ENCODE measurements at regions not wholly inside any gene's neighbourhood (a gene's known extent, or its start where the extent isn't known, plus 50 kb on each side); places are given as distances from the start of the nearest gene placed in this dataset.
"Not testable (repeated sequence)": the region's sequence is repeated elsewhere in the genome, so short reads cannot be mapped to it uniquely, and the experiment has no call there.

DNA sequence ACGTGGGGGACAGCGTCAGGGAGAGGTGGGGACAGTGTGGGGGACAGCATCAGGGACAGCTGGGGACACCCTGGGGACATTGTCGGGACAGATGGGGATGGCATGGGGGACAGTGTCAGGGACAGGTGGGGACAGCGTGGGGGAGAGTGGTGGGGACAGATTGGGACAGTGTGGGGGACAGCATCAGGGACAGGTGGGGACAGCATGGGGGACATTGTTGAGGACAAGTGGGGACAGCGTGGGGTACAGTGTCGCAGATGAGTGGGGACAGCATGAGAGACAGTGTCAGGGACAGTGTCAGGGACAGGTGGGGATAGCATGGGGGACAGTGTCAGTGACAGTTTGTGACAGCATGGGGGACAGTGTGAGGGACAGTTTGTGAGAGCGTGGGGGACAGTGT lies 240.9 kb downstream of the TMEM121 start:
- H3K27ac ChIP-seq (replicated peaks): no peak overlapping the region
- H3K27me3 ChIP-seq (ENCODE audit: insufficient read depth, poor library complexity, severe bottlenecking): no peaks in the 10 kb centered on the region
- TF ChIP-seq, protein P1, sequence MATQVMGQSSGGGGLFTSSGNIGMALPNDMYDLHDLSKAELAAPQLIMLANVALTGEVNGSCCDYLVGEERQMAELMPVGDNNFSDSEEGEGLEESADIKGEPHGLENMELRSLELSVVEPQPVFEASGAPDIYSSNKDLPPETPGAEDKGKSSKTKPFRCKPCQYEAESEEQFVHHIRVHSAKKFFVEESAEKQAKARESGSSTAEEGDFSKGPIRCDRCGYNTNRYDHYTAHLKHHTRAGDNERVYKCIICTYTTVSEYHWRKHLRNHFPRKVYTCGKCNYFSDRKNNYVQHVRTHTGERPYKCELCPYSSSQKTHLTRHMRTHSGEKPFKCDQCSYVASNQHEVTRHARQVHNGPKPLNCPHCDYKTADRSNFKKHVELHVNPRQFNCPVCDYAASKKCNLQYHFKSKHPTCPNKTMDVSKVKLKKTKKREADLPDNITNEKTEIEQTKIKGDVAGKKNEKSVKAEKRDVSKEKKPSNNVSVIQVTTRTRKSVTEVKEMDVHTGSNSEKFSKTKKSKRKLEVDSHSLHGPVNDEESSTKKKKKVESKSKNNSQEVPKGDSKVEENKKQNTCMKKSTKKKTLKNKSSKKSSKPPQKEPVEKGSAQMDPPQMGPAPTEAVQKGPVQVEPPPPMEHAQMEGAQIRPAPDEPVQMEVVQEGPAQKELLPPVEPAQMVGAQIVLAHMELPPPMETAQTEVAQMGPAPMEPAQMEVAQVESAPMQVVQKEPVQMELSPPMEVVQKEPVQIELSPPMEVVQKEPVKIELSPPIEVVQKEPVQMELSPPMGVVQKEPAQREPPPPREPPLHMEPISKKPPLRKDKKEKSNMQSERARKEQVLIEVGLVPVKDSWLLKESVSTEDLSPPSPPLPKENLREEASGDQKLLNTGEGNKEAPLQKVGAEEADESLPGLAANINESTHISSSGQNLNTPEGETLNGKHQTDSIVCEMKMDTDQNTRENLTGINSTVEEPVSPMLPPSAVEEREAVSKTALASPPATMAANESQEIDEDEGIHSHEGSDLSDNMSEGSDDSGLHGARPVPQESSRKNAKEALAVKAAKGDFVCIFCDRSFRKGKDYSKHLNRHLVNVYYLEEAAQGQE (IDR thresholded peaks at IDR 0.05; ENCODE audit: insufficient replicate concordance, low read depth): no peak
- no peak for TF ChIP-seq GABPA (IDR thresholded peaks at IDR 0.05; ENCODE audit: low read depth)
- TF ChIP-seq POLR2AphosphoS5 (IDR thresholded peaks at IDR 0.05; ENCODE audit: low read depth): no peak
- TF ChIP-seq, protein P2, sequence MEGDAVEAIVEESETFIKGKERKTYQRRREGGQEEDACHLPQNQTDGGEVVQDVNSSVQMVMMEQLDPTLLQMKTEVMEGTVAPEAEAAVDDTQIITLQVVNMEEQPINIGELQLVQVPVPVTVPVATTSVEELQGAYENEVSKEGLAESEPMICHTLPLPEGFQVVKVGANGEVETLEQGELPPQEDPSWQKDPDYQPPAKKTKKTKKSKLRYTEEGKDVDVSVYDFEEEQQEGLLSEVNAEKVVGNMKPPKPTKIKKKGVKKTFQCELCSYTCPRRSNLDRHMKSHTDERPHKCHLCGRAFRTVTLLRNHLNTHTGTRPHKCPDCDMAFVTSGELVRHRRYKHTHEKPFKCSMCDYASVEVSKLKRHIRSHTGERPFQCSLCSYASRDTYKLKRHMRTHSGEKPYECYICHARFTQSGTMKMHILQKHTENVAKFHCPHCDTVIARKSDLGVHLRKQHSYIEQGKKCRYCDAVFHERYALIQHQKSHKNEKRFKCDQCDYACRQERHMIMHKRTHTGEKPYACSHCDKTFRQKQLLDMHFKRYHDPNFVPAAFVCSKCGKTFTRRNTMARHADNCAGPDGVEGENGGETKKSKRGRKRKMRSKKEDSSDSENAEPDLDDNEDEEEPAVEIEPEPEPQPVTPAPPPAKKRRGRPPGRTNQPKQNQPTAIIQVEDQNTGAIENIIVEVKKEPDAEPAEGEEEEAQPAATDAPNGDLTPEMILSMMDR (IDR thresholded peaks at IDR 0.05; ENCODE audit: insufficient read depth, low read length): no peak
- no peak for DNase-seq (ENCODE audit: low read depth in 1 of 2, low spot score in 1 of 2)
- no peak overlapping the region for H3K4me3 ChIP-seq (replicated peaks; ENCODE audit: insufficient read depth, low read length)

DNA sequence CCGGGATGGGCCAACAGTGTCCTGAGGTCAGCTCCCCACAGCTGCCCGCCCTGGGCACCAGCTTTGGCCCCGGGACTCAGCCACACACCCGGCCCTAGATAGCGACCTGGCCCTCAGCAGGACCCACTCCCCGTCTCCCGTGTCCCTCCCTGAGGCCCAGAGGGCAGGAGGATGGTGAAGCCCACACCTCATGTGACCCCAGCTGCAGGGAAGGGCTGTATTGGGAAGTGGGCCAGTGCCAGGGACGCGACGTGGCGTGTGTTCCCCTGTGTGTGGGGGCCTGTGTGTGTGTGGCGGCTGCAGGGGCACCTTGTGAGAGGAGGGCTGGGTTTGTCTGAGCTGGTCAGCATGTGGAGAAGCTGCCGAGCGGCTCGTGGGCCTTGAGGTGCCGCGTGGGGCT lies 241.7 kb downstream of the TMEM121 start:
- H3K27me3 ChIP-seq (ENCODE audit: insufficient read depth, poor library complexity, severe bottlenecking); H3K4me3 ChIP-seq (replicated peaks; ENCODE audit: insufficient read depth, low read length); DNase-seq (ENCODE audit: low read depth in 1 of 2, low spot score in 1 of 2); H3K27ac ChIP-seq (replicated peaks): not testable (repeated sequence)

DNA sequence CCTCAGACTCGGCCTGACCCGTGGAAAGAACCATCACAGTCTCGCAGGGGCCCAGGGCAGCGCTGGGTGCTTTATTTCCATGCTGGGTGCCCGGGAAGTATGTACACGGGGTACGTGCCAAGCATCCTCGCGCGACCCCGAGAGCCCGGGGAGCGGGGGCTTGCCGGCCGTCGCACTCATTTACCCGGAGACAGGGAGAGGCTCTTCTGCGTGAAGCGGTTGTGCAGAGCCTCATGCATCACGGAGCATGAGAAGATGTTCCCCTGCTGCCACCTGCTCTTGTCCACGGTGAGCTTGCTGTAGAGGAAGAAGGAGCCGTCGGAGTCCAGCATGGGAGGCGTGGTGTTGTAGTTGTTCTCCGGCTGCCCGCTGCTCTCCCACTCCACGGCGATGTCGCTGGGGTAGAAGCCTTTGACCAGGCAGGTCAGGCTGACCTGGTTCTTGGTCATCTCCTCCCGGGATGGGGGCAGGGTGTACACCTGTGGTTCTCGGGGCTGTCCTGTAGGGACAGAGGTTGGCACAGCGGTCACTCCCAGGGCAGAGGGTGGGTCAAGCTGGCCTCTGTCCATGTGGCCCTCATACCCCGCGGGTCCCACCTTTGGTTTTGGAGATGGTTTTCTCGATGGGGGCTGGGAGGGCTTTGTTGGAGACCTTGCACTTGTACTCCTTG lies 242.8 kb downstream of the TMEM121 start:
- not testable (repeated sequence) for H3K27ac ChIP-seq (replicated peaks)

DNA sequence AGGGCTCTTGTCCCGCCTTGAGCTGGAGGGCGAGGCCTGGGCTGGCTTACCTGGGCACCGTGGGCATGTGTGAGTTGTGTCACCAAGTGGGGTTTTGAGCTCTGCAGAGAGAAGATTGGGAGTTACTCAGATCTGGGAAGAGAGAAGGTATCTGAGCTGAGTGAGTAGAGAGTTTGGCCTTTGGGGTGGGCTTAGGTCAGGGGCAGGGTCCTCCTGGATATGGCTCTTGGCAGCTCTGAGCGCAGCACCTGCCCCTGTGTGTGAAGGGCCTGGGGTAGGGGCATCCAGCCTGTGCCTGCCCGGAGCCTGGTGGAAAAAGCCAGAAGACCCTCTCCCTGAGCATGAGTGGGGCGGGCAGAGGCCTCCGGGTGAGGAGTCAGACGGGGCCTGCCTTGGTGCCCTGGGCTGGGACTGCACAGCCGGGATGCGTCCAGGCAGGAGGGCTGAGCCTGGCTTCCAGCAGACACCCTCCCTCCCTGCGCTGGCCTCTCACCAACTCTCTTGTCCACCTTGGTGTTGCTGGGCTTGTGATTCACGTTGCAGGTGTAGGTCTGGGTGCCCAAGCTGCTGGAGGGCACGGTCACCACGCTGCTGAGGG lies 244.3 kb downstream of the TMEM121 start:
- not testable (repeated sequence) for H3K27ac ChIP-seq (replicated peaks); H3K4me3 ChIP-seq (replicated peaks; ENCODE audit: insufficient read depth, low read length); DNase-seq (ENCODE audit: low read depth in 1 of 2, low spot score in 1 of 2); H3K27me3 ChIP-seq (ENCODE audit: insufficient read depth, poor library complexity, severe bottlenecking)

More for the DNA sequence above, 242.8 kb downstream of the TMEM121 start:
- H3K4me3 ChIP-seq (replicated peaks; ENCODE audit: insufficient read depth, low read length); DNase-seq (ENCODE audit: low read depth in 1 of 2, low spot score in 1 of 2); H3K27me3 ChIP-seq (ENCODE audit: insufficient read depth, poor library complexity, severe bottlenecking): not testable (repeated sequence)

DNA sequence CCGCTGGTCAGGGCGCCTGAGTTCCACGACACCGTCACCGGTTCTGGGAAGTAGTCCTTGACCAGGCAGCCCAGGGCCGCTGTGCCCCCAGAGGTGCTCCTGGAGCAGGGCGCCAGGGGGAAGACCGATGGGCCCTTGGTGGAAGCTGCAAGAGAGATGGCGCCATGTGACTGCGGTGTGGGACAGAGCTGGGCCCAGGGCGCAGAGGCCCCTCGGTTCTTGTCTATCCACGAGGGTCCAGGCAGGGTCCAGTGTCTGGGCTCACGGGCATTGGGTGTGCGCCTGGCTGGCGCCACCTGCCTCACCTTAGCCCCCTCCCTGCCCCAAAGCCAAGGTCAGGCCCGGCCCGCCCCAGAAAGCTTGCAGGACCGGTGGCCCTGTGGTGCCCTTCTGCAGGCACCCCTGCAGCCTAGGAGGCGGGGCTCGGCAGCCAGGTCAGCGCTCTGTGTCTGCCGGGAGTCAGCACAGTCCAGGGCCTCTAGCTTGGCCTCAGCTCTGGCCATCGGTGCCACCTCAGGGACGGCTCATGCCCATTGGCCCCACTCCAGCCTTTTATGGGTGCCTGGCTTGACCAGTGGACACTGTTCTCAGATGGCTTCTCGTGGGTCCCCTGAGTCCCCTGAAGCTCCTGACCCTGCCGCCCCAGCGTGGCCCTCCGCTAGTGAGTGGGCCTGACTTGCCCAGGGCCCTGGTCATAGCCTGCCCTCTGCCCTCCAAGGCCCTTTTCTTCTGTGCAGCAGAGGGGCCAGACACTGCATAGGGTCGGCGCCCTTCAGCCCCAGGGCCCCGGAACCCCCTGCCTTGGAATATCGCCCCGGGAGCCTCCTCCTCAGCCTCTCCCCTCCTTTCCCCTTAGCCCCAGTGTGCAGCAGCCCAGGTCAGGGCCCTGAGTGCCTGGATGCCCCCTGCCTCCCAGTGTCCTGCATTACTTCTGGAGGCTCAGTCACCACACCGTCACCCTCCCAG lies 245.2 kb downstream of the TMEM121 start:
- H3K27me3 ChIP-seq (ENCODE audit: insufficient read depth, poor library complexity, severe bottlenecking); DNase-seq (ENCODE audit: low read depth in 1 of 2, low spot score in 1 of 2); H3K4me3 ChIP-seq (replicated peaks; ENCODE audit: insufficient read depth, low read length); H3K27ac ChIP-seq (replicated peaks): not testable (repeated sequence)

DNA sequence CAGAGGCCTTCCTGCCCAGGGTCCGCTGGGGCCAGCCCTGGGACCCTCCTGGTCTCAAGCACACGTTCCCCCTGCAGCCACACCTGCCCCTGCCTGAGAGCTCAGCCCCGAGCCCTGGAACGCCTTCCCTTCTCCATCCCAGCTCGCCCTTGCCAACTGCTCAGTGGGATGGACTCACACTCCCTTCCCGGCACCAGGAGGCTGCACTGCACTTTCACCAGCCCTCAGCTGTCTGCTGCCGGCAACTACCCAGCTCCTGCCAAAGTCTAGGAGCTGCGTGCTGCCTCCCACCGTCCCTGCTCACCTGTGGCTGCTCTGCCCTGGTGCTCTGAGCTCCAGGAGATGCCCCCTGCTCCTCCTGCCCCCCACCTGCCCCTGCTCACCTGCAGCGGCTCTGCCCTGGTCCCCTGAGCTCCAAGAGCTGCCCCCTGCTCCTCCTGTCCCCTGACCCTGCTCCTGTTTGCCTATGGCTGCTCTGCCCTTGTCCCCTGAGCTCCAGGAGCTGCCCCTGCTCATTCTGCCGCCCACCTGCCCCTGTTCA lies 246.4 kb downstream of the TMEM121 start:
- not testable (repeated sequence) for H3K4me3 ChIP-seq (replicated peaks; ENCODE audit: insufficient read depth, low read length); H3K27me3 ChIP-seq (ENCODE audit: insufficient read depth, poor library complexity, severe bottlenecking); DNase-seq (ENCODE audit: low read depth in 1 of 2, low spot score in 1 of 2); H3K27ac ChIP-seq (replicated peaks)

DNA sequence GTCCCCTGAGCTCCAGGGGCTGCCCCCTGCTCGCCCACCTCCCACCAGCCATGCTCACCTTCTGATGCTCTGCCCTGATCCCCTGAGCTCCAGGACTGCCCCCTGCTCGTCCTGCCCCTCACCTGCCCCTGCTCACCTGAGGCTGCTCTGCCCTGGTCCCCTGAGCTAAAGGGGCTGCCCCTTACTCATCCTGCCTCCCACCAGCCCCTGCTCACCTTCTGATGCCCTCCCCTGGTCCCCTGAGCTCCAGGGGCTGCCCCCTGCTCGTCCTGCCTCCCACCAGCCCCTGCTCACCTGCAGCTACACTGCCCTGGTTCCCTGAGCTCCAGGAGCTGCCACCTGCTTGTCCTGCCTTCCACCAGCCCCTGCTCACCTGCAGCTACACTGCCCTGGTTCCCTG lies 247.2 kb downstream of the TMEM121 start:
- no peak for TF ChIP-seq SPI1 (IDR thresholded peaks at IDR 0.05; ENCODE audit: borderline replicate concordance, low read depth)
- TF ChIP-seq, protein P2 (IDR thresholded peaks at IDR 0.05; ENCODE audit: insufficient read depth, low read length): no peak
- TF ChIP-seq POLR2AphosphoS5 (IDR thresholded peaks at IDR 0.05; ENCODE audit: low read depth): no peak
- TF ChIP-seq, protein P1 (IDR thresholded peaks at IDR 0.05; ENCODE audit: insufficient replicate concordance, low read depth): no peak
- TF ChIP-seq GABPA (IDR thresholded peaks at IDR 0.05; ENCODE audit: low read depth): no peak
- DNase-seq (ENCODE audit: low read depth in 1 of 2, low spot score in 1 of 2): no peak
- H3K4me3 ChIP-seq (replicated peaks; ENCODE audit: insufficient read depth, low read length): no peak overlapping the region
- H3K27me3 ChIP-seq (ENCODE audit: insufficient read depth, poor library complexity, severe bottlenecking): no peaks in the 10 kb centered on the region
- H3K27ac ChIP-seq (replicated peaks): no peak overlapping the region
